ENCODE measurements at regions not wholly inside any gene's neighbourhood (a gene's known extent, or its start where the extent isn't known, plus 50 kb on each side); places are given as distances from the start of the nearest gene placed in this dataset.

DNA sequence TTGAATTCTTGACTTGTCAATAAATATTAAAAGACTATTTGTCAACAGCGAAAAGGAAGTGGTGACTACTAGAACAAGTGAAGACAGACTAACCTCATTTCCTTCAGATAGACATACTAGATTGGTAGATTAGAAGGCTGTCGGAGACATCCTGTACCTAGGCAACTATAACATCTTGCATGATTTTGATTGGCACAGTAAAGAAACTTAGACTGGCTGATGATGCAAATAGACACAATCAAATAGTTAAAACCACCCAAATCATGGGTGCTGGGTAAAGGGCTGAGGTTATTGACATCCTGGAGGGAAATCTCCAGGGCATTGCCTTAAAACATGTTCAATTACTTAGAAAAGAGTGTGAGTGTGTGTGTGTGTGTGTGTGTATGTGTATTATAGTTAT lies 85.9 kb upstream of the EDEM3 start (continued):
- TF ChIP-seq, protein P1, sequence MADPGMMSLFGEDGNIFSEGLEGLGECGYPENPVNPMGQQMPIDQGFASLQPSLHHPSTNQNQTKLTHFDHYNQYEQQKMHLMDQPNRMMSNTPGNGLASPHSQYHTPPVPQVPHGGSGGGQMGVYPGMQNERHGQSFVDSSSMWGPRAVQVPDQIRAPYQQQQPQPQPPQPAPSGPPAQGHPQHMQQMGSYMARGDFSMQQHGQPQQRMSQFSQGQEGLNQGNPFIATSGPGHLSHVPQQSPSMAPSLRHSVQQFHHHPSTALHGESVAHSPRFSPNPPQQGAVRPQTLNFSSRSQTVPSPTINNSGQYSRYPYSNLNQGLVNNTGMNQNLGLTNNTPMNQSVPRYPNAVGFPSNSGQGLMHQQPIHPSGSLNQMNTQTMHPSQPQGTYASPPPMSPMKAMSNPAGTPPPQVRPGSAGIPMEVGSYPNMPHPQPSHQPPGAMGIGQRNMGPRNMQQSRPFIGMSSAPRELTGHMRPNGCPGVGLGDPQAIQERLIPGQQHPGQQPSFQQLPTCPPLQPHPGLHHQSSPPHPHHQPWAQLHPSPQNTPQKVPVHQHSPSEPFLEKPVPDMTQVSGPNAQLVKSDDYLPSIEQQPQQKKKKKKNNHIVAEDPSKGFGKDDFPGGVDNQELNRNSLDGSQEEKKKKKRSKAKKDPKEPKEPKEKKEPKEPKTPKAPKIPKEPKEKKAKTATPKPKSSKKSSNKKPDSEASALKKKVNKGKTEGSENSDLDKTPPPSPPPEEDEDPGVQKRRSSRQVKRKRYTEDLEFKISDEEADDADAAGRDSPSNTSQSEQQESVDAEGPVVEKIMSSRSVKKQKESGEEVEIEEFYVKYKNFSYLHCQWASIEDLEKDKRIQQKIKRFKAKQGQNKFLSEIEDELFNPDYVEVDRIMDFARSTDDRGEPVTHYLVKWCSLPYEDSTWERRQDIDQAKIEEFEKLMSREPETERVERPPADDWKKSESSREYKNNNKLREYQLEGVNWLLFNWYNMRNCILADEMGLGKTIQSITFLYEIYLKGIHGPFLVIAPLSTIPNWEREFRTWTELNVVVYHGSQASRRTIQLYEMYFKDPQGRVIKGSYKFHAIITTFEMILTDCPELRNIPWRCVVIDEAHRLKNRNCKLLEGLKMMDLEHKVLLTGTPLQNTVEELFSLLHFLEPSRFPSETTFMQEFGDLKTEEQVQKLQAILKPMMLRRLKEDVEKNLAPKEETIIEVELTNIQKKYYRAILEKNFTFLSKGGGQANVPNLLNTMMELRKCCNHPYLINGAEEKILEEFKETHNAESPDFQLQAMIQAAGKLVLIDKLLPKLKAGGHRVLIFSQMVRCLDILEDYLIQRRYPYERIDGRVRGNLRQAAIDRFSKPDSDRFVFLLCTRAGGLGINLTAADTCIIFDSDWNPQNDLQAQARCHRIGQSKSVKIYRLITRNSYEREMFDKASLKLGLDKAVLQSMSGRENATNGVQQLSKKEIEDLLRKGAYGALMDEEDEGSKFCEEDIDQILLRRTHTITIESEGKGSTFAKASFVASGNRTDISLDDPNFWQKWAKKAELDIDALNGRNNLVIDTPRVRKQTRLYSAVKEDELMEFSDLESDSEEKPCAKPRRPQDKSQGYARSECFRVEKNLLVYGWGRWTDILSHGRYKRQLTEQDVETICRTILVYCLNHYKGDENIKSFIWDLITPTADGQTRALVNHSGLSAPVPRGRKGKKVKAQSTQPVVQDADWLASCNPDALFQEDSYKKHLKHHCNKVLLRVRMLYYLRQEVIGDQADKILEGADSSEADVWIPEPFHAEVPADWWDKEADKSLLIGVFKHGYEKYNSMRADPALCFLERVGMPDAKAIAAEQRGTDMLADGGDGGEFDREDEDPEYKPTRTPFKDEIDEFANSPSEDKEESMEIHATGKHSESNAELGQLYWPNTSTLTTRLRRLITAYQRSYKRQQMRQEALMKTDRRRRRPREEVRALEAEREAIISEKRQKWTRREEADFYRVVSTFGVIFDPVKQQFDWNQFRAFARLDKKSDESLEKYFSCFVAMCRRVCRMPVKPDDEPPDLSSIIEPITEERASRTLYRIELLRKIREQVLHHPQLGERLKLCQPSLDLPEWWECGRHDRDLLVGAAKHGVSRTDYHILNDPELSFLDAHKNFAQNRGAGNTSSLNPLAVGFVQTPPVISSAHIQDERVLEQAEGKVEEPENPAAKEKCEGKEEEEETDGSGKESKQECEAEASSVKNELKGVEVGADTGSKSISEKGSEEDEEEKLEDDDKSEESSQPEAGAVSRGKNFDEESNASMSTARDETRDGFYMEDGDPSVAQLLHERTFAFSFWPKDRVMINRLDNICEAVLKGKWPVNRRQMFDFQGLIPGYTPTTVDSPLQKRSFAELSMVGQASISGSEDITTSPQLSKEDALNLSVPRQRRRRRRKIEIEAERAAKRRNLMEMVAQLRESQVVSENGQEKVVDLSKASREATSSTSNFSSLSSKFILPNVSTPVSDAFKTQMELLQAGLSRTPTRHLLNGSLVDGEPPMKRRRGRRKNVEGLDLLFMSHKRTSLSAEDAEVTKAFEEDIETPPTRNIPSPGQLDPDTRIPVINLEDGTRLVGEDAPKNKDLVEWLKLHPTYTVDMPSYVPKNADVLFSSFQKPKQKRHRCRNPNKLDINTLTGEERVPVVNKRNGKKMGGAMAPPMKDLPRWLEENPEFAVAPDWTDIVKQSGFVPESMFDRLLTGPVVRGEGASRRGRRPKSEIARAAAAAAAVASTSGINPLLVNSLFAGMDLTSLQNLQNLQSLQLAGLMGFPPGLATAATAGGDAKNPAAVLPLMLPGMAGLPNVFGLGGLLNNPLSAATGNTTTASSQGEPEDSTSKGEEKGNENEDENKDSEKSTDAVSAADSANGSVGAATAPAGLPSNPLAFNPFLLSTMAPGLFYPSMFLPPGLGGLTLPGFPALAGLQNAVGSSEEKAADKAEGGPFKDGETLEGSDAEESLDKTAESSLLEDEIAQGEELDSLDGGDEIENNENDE (IDR thresholded peaks at IDR 0.05; ENCODE audit: insufficient replicate concordance, low read length) = no peak
- TF ChIP-seq TAF1 (IDR thresholded peaks at IDR 0.05; ENCODE audit: low read depth, low read length) = no peak
- TF ChIP-seq YY1 (IDR thresholded peaks at IDR 0.05; ENCODE audit: low read depth, low read length) = no peak
- TF ChIP-seq TEAD4 (IDR thresholded peaks at IDR 0.05; ENCODE audit: low read depth, low read length) = no peak
- no peak for TF ChIP-seq SUZ12 (IDR thresholded peaks at IDR 0.05; ENCODE audit: low read length)
- no peak for TF ChIP-seq HDAC2 (IDR thresholded peaks at IDR 0.05; ENCODE audit: borderline replicate concordance in 1 of 2, low read depth in 2 of 2, low read length in 2 of 2)
- TF ChIP-seq KDM1A (IDR thresholded peaks at IDR 0.05; ENCODE audit: borderline replicate concordance, low read length) = no peak
- no peak for TF ChIP-seq MAFK (IDR thresholded peaks at IDR 0.05; ENCODE audit: low read depth, low read length)
- no peak for TF ChIP-seq RNF2 (IDR thresholded peaks at IDR 0.05; ENCODE audit: borderline replicate concordance, low read depth, low read length, missing control alignments, poor library complexity, severe bottlenecking)
- TF ChIP-seq, protein P2, sequence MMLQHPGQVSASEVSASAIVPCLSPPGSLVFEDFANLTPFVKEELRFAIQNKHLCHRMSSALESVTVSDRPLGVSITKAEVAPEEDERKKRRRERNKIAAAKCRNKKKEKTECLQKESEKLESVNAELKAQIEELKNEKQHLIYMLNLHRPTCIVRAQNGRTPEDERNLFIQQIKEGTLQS (IDR thresholded peaks at IDR 0.05; ENCODE audit: insufficient read depth, low read depth, low read length) = no peak
- no peak for TF ChIP-seq ZNF274 (IDR thresholded peaks at IDR 0.05; ENCODE audit: borderline replicate concordance, extremely low read depth, low read length)
- TF ChIP-seq SP4 (IDR thresholded peaks at IDR 0.05; ENCODE audit: low read length) = no peak
